K562 (cell line): ENCODE measurements at regions not wholly inside any gene's neighbourhood (a gene's known extent, or its start where the extent isn't known, plus 50 kb on each side); places are given as distances from the start of the nearest gene placed in this dataset.

ENCODE experiments used
- BACH1 ChIP-seq: fragments of 200-800 bp; sonication (Bioruptor generic); IDR thresholded peaks from 2 replicates; pipeline ENCODE4 v1.6.1; 2016; ENCODE audit warnings: missing genetic modification characterization, missing compliant biosample characterization
- DLX4 ChIP-seq: fragments of 250-450 bp; sonication (Bioruptor Pico); IDR thresholded peaks from 2 replicates; pipeline ENCODE4 v1.6.1; 2021; ENCODE audit warnings: mild to moderate bottlenecking
- FOXM1 ChIP-seq, 2 experiments: fragments of 450-650 bp in 1 of 2; sonication (generic) in 1 of 2; formaldehyde crosslinking in 1 of 2; IDR thresholded peaks; 2 replicates each; pipeline versions ENCODE4 v1.6.1 to v1.9.0; 2017 to 2022; ENCODE audit warnings: low read depth in 2 of 2, mild to moderate bottlenecking in 2 of 2, missing genetic modification reagents in 1 of 2, moderate library complexity in 1 of 2
- NUFIP1 ChIP-seq: fragments of 450-650 bp; IDR thresholded peaks from 2 replicates; pipeline ENCODE4 v1.6.1; 2018; ENCODE audit not compliant: partially characterized antibody
- POLR3G ChIP-seq: IDR thresholded peaks from 2 replicates; pipeline ENCODE4 v1.6.1; 2011; ENCODE audit not compliant: insufficient read length, insufficient replicate concordance; ENCODE audit errors: extremely low read depth
- RNF219 ChIP-seq: fragments of 250-450 bp; sonication (Bioruptor Pico); IDR thresholded peaks from 2 replicates; pipeline ENCODE4 v1.5.0; 2022; ENCODE audit warnings: mild to moderate bottlenecking
- TGIF2 ChIP-seq: sonication (generic); formaldehyde crosslinking; IDR thresholded peaks from 2 replicates; pipeline ENCODE4 v1.8.1; 2022; ENCODE audit warnings: mild to moderate bottlenecking, missing genetic modification reagents, moderate library complexity

GRCh38 chr4:8730159-8730558 lies 137.6 kb downstream of the CPZ start (continued):
- TF ChIP-seq FOXM1 (IDR thresholded peaks at IDR 0.05; ENCODE audit: low read depth): no peak
- TF ChIP-seq FOXM1 (CRISPR knock-in tag; IDR thresholded peaks at IDR 0.05; ENCODE audit: low read depth): no peak
- no peak for TF ChIP-seq BACH1 (tag)
- no peak for TF ChIP-seq DLX4 (CRISPR knock-in tag)
- no peak for TF ChIP-seq NUFIP1
- TF ChIP-seq POLR3G: no peak
- TF ChIP-seq RNF219 (CRISPR knock-in tag): no peak
- no peak for TF ChIP-seq TGIF2 (CRISPR knock-in tag)
